ENCODE measurements at regions not wholly inside any gene's neighbourhood (a gene's known extent, or its start where the extent isn't known, plus 50 kb on each side); places are given as distances from the start of the nearest gene placed in this dataset.

- TF ChIP-seq SFPQ (IDR thresholded peaks at IDR 0.05; ENCODE audit: low read depth, low read length) (no peak), E2F4 (CRISPR knock-in tag; IDR thresholded peaks at IDR 0.05; ENCODE audit: low read depth) (no peak), NFRKB (IDR thresholded peaks at IDR 0.05; ENCODE audit: low read depth) (no peak), JUN (IDR thresholded peaks at IDR 0.05; ENCODE audit: borderline replicate concordance, low read depth, low read length) (peak; percentile 60; the same call in 1 of the 2 replicates), JUN (CRISPR knock-in tag; IDR thresholded peaks at IDR 0.05; ENCODE audit: borderline replicate concordance) (no peak), MAFG (tag; conservative IDR thresholded peaks at IDR 0.05) (peak; percentile 94), LEF1 (IDR thresholded peaks at IDR 0.05) (0 out of 2 replicates have a peak, but pooled peaks have one; percentile 8), RAD21 (CRISPR knock-in tag; conservative IDR thresholded peaks at IDR 0.05 in 1 of 2, IDR thresholded peaks at IDR 0.05 in 1 of 2) (0 out of 4 replicates have a peak, but pooled peaks of 1 of the 2 experiments have one; percentile 7), FUS (optimal IDR thresholded peaks at IDR 0.05; ENCODE audit: low read depth, low read length) (no peak), NR2C2 (CRISPR knock-in tag; IDR thresholded peaks at IDR 0.05) (no peak), NR2C2 (tag; IDR thresholded peaks at IDR 0.05) (peak; percentile 87), RHOXF2B (CRISPR knock-in tag; conservative IDR thresholded peaks at IDR 0.05) (no peak), HSF4 (CRISPR knock-in tag; IDR thresholded peaks at IDR 0.05; ENCODE audit: borderline replicate concordance) (no peak), NFE2L1 (tag; IDR thresholded peaks at IDR 0.05; ENCODE audit: borderline replicate concordance, low read depth) (peak; percentile 62; the same call in 1 of the 2 replicates), SP1 (CRISPR knock-in tag; IDR thresholded peaks at IDR 0.05) (no peak), TBL1XR1 (IDR thresholded peaks at IDR 0.05; ENCODE audit: low read length in 2 of 2) (no peak), IFI16 (CRISPR knock-in tag; IDR thresholded peaks at IDR 0.05) (no peak), CTCF (IDR thresholded peaks at IDR 0.05 in 2 of 3, conservative IDR thresholded peaks at IDR 0.05 in 1 of 3; ENCODE audit: insufficient read depth in 2 of 3, low read depth in 1 of 3, low read length in 3 of 3) (no peak), ZBTB8A (IDR thresholded peaks at IDR 0.05; ENCODE audit: partially characterized antibody) (no peak), HMGN3 (IDR thresholded peaks at IDR 0.05; ENCODE audit: borderline replicate concordance, extremely low read depth, insufficient read length, low read depth, low read length) (no peak), ZNF253 (CRISPR knock-in tag; conservative IDR thresholded peaks at IDR 0.05) (no peak), POLR2H (tag; IDR thresholded peaks at IDR 0.05; ENCODE audit: low read depth) (no peak), NR2C1 (IDR thresholded peaks at IDR 0.05) (no peak), NR2C1 (tag; IDR thresholded peaks at IDR 0.05) (peak; percentile 57), ZNF766 (CRISPR knock-in tag; conservative IDR thresholded peaks at IDR 0.05) (0 out of 2 replicates have a peak, but pooled peaks have one; percentile 30)
Measured at GRCh38 chr5:68405026-68405684, 189.6 kb downstream of the PIK3R1 start (continued).

Data from K562 (cell line).